C4-2B (cell line): ENCODE measurements at regions not wholly inside any gene's neighbourhood (a gene's known extent, or its start where the extent isn't known, plus 50 kb on each side); places are given as distances from the start of the nearest gene placed in this dataset.
"Not testable (repeated sequence)": the region's sequence is repeated elsewhere in the genome, so short reads cannot be mapped to it uniquely, and the experiment has no call there.

Experiments
- H3K27ac ChIP-seq: fragments of 450-650 bp; 2 replicates; pipeline ENCODE4 v1.5.1; 2017
- ZFX ChIP-seq: fragments of 450-650 bp; IDR thresholded peaks from 2 replicates; pipeline ENCODE4 v1.6.1; 2017
- TF ChIP-seq, protein P1 (sequence below): fragments of 450-650 bp; conservative IDR thresholded peaks from 2 replicates; pipeline ENCODE4 v1.5.1; 2017; ENCODE audit warnings: mild to moderate bottlenecking

DNA sequence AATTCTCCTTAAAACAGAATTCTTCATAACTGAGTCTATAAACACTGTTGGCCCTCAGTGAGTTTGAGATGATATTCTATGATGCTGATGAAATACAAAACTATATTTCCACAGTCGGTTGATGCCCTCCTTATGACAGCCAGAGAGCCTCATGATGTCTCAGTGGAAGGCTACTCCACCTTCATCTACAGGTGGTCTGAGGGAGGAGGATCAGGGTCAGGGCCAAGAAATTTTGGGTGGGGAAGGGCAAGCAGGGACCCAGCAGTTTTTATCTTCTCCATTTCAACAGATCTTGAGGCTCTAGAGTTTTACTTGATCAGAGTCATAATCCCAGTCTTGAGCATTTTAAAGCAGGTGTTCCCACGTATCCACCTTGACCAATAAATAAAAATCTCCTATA, 90.8 kb downstream of the CCDC71L start:
- TF ChIP-seq, protein P1, sequence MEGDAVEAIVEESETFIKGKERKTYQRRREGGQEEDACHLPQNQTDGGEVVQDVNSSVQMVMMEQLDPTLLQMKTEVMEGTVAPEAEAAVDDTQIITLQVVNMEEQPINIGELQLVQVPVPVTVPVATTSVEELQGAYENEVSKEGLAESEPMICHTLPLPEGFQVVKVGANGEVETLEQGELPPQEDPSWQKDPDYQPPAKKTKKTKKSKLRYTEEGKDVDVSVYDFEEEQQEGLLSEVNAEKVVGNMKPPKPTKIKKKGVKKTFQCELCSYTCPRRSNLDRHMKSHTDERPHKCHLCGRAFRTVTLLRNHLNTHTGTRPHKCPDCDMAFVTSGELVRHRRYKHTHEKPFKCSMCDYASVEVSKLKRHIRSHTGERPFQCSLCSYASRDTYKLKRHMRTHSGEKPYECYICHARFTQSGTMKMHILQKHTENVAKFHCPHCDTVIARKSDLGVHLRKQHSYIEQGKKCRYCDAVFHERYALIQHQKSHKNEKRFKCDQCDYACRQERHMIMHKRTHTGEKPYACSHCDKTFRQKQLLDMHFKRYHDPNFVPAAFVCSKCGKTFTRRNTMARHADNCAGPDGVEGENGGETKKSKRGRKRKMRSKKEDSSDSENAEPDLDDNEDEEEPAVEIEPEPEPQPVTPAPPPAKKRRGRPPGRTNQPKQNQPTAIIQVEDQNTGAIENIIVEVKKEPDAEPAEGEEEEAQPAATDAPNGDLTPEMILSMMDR = no peak
- TF ChIP-seq ZFX = no peak
- H3K27ac ChIP-seq = no peak overlapping the region

DNA sequence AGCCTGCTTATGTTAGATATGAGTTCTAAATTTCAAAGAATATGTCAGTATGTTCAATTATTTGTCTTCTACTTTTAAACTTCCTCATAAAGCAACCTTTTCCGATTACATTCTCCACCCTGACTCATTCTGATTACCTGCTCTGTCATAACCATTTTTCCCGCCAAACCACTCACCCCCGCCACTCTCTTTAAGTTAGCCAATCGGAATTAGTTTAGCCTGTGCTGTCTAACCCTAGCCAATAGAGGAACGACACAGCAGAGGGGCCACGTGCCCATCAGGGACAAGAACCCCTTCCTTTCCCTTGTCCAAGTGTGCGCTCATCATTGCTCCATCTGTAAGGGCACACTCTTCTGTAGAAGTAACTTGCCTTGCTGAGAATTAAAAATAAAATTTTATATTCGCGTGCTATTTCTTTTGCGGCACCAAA, 91.4 kb downstream of the CCDC71L start:
- no peak for TF ChIP-seq ZFX
- no peak overlapping the region; the same call in 1 of the 2 replicates for H3K27ac ChIP-seq

DNA sequence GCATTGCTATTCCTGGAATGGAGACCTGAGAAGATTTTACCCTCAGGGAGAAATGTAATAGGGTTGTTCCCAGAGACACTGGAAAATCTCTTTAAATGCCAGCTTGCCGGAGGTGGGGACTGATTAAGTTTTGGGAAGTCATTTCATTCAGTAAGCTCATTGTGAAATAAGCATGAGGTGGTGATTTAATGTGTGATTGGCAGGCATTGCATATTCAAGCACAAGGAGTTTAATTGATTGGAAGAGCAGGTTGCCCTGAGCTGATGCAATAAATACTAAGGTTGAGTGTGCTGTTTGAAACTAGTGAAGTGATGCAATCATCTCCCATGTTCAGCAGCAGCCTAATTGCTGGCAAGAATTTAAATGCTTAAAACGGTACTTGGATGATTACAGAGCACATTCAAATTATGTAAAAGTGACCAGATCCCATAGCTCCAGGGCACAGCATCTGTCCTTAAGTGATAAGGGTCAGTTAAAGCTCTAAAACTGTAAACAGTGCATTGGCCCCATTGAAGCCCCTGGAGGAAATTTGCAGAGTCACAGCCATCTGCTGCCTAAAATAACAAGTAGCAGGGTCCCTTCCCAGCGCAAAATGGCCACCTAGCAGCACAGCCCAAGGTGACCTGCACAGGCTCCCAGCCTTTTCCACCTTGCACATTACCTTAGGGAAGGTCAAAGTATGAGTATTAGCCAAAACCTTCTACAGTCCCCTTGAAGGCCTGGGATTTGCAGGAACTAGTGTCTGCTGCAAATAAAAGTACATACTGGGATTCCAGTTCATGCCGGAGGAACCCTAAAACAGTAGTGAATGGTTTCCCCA, 92.1 kb downstream of the CCDC71L start:
- TF ChIP-seq, protein P1 = no peak
- TF ChIP-seq ZFX = no peak

DNA sequence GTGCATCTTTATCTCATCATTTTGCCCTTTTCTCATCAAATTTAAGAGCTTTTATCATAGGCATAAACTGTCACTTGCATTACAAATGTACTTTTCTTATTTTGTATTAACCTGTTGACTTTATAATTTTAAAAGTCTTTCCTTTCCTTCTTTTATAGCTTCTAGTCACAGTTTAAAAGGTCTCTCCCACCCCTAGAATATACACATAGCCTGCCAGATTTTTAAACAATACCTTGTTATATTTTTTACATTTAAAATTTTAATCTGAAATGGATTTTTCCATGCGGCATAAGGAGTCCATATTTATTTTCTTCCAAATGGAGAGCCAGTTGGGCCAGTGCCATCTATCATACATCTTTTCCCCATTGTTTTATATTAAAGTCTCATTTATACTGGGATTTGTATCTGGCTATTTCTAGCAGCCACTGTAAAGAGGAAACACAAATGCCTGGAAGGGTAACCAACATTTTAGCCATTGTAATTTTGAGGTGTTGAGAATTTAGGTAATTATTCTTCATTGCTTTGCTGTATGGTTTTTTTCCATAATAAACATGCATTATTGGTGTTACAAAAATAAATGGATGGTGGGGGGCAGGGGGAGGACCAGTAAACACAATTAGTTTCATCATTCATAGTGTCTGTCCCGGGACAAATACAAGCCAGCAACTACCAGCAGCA, 92.8 kb downstream of the CCDC71L start:
- TF ChIP-seq ZFX = no peak
- TF ChIP-seq, protein P1 = no peak
- no peak overlapping the region for H3K27ac ChIP-seq

More for the DNA sequence above, 92.1 kb downstream of the CCDC71L start:
- H3K27ac ChIP-seq = peak overlapping the region; percentile 23; the same call in 1 of the 2 replicates

DNA sequence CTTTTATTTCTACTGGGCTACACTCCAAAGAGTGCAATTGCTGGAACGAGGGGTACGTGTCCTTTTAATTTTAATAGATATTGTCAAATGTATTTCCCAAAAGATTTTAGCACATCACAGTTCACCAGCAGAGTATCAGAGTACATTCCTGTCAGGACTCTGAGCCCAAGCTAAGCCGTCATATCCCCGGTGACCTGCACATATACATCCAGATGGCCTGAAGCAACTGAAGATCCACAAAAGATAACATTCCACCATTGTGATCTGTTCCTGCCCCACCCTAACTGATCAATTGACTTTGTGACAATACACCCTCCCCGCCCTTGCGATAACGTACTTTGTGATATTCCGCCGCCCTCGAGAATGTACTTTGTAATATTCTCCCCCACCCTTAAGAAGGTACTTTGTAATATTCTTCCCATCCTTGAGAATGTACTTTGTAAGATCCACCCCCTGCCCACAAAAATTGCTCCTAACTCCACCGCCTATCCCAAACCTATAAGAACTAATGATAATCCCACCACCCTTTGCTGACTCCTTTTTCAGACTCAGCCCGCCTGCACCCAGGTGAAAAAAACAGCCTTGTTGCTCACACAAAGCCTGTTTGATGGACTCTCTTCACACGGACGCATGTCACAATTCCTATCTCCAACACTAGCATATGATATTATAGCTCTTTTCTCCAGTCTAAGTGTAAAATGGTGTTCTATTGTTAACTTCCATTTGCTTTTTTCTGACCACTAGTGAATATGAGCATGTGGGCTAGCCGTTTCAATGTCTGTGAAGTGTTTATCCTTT, 93.6 kb downstream of the CCDC71L start:
- H3K27ac ChIP-seq = not testable (repeated sequence)

DNA sequence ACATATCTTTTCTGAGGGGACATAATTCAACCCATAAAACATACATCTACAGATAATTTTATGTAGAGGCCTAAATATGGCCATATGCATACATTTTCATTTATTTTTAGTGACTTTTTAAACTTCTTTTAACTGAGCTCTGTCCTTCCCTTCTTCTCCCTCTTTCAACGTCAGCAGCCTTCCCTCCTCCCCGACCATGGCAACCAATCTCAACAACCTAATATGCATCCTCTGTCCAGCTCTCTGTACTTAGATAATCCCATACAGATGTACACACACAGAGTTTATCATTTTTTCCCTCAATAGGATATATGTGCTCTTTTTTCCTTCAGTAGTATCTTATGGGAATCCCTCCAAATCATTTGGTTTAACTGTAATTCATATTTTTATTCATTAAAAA, 94.3 kb downstream of the CCDC71L start:
- TF ChIP-seq ZFX = no peak
- TF ChIP-seq, protein P1 = no peak
- H3K27ac ChIP-seq = no peak overlapping the region

DNA sequence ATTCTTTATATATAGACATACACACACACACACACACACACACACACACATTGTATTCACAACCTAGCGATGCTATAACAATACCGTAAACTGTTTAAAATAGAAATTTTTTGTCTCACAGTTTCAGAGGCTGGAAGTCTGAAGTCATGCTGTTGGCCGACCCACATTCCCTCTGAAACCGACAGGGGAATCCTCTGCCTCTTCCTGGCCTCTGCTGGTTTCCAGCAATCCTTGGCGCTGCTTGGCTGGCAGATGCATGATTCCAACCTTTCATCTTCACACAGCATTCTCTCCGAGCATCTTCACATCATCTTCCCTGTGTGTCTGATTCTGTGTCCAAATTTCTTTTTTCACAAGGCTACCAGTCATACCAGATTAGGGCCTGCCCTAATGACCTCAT, 94.8 kb downstream of the CCDC71L start:
- TF ChIP-seq, protein P1 = no peak
- TF ChIP-seq ZFX = no peak
- no peak overlapping the region for H3K27ac ChIP-seq

DNA sequence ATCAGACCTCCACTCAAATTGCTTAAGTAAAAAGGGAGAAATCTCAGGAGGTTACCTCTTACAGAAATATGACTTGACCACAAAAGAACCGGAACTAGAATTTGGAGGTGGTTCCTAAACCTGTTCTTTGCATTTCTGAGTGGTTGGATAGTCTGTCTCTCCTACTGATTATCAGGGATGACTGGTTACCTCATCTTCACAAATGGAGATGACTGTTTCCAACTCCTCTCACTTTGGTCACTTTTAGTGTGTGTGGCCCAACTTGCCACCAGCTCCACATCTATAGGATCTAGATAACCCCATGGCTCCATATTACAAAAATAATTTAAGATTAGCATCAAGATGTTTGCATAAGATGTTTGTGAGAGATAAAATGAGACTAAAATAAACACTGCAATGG, 95.5 kb downstream of the CCDC71L start:
- TF ChIP-seq ZFX = no peak
- TF ChIP-seq, protein P1 = no peak
- no peak overlapping the region for H3K27ac ChIP-seq
